Heart left ventricle (tissue), 13 donors: ENCODE measurements at regions not wholly inside any gene's neighbourhood (a gene's known extent, or its start where the extent isn't known, plus 50 kb on each side); places are given as distances from the start of the nearest gene placed in this dataset.

ENCODE experiments used
- POLR2A ChIP-seq, 2 donors: fragments of 450-650 bp; IDR thresholded peaks; one replicate each; pipeline ENCODE4 v1.6.1; 2017; ENCODE audit warnings: antibody characterized with exemption in 2 of 2, mild to moderate bottlenecking in 2 of 2, moderate library complexity in 2 of 2
- TF ChIP-seq, protein P1 (sequence below), 12 donors: fragments of 200-600 bp; sonication (generic) in 4 of 12; IDR thresholded peaks; one replicate each; pipeline versions ENCODE4 v1.5.0 to v1.8.0; 2018 to 2022; ENCODE audit warnings: antibody characterized with exemption in 12 of 12, mild to moderate bottlenecking in 5 of 12
- donor health status: ischemic (EF 13 %, LVEDD 7.1; RV severe dilation, severe dysfunction).
- donor health status: DM: no; HTN: yes; CAD: no.
- donor health status: DM: no; HTN: no; CAD: no.
- donor health status: ischemic (EF 25% LVEDD 6.9; RV normal size, moderate dysfunction).
- donor health status: ischemic (EF 25% LVEDD 5.7; RV mildly dilated, moderate dysfunction).
- donor health status: ischemic (EF 35%, LVEDD 5.7; RV mildly dilated, moderate dysfunction).
- donor health status: nonischemic (EF 11% LVEDD 7.7; RV severe dilation, severe dysfunction).
- donor health status: DM: yes; HTN: yes; CAD: no.
- donor health status: PGD.
- donor health status: ischemic (EF 29% LVEDD 5.4; RV normal size, mild dysfunction).
- donor health status: nonischemic (EF 23%, LVEDD 6.1; RV moderate dilation, normal function).

DNA sequence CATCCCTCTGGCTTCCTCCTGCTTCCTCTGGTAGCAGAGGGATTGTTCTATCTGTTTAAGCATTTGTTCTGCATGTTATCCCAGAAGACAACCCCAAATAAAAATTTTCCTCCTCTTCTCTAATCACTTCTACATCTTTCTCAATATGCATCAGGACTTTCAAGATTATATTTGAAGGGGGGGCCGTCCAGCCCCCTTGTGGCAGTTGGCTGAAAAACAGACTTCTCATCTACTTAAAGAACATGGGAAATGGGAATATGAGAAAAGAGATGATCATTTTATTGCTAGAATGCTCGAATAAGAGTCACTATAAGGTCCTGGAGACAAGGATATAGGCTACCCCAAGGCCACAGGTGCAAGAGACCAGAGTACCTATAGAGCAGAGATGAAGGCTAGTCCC is 466.0 kb downstream of the REEP3 start:
- TF ChIP-seq POLR2A (IDR thresholded peaks at IDR 0.05), result no peak
- TF ChIP-seq, protein P1, sequence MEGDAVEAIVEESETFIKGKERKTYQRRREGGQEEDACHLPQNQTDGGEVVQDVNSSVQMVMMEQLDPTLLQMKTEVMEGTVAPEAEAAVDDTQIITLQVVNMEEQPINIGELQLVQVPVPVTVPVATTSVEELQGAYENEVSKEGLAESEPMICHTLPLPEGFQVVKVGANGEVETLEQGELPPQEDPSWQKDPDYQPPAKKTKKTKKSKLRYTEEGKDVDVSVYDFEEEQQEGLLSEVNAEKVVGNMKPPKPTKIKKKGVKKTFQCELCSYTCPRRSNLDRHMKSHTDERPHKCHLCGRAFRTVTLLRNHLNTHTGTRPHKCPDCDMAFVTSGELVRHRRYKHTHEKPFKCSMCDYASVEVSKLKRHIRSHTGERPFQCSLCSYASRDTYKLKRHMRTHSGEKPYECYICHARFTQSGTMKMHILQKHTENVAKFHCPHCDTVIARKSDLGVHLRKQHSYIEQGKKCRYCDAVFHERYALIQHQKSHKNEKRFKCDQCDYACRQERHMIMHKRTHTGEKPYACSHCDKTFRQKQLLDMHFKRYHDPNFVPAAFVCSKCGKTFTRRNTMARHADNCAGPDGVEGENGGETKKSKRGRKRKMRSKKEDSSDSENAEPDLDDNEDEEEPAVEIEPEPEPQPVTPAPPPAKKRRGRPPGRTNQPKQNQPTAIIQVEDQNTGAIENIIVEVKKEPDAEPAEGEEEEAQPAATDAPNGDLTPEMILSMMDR (IDR thresholded peaks at IDR 0.05), result no peak
